OCI-LY1 (cell line): ENCODE measurements at regions not wholly inside any gene's neighbourhood (a gene's known extent, or its start where the extent isn't known, plus 50 kb on each side); places are given as distances from the start of the nearest gene placed in this dataset.

Source experiments
- CTCF ChIP-seq: fragments of 200-600 bp; sonication (generic), shearing (Covaris generic); IDR thresholded peaks from 2 replicates; pipeline ENCODE4 v1.5.1; 2017; ENCODE audit warnings: mild to moderate bottlenecking, antibody characterized with exemption, low read length, moderate library complexity, mixed read lengths
- EZH2 ChIP-seq: fragments of 200-600 bp; sonication (generic), shearing (Covaris generic); IDR thresholded peaks from 2 replicates; pipeline ENCODE4 v1.8.0; 2017; ENCODE audit warnings: borderline replicate concordance, mixed run types, mild to moderate bottlenecking, antibody characterized with exemption, low read length, moderate library complexity, mixed read lengths

GRCh38 chr3:1551741-1552140 lies 458.9 kb downstream of the CNTN6 start:
- TF ChIP-seq CTCF = no peak
- no peak for TF ChIP-seq EZH2
